HepG2 (cell line): ENCODE measurements at regions not wholly inside any gene's neighbourhood (a gene's known extent, or its start where the extent isn't known, plus 50 kb on each side); places are given as distances from the start of the nearest gene placed in this dataset.

Source experiments
- ATAC-seq: fragments of 200-7000 bp; cut with Tn5 transposase; 3 replicates; pipeline ENCODE4 v1.9.1; 2020; ENCODE audit warnings: mild to moderate bottlenecking, moderate library complexity
- BruUV-seq: library from RNA; stranded (reverse); fragments of 400-500 nt; replicated peaks from 2 replicates; lab custom pipeline; 2021; lab: Mats Ljungman, UMichigan
- CTCF ChIA-PET: fragments of 300-600 bp; formaldehyde crosslinking; extraction: SDS; loops from one replicate; lab custom pipeline; 2021; ENCODE audit warnings: low total read pairs, inconsistent platforms, low intra/inter-chr PET ratio; lab: Yijun Ruan, JAX
- POLR2A ChIA-PET: fragments of 350-600 bp; sonication (Branson Sonifier 250); formaldehyde crosslinking; loops from one replicate; lab custom pipeline; 2020; ENCODE audit warnings: antibody characterized with exemption, inconsistent platforms; lab: Yijun Ruan, JAX
- DNase-seq: peaks from one replicate; pipeline ENCODE4 v3.0.0-alpha.2; 2015; ENCODE audit warnings: low spot score
- FAIRE-seq: peaks from 3 replicates; lab custom pipeline; 2011; peaks lifted over from hg19 to GRCh38; lab: Jason Lieb, UNC
- H2AFZ ChIP-seq: one replicate; pipeline ENCODE4 v1.6.1; 2011; ENCODE audit warnings: low read length, inconsistent platforms
- H3K27ac ChIP-seq: fragments of 300-600 bp; 3 replicates; pipeline ENCODE4 v1.8.0; 2011; ENCODE audit warnings: mixed run types, mild to moderate bottlenecking, mixed read lengths, low read length, inconsistent platforms; ENCODE audit not compliant: insufficient read depth; ENCODE audit errors: extremely low read length
- H3K27me3 ChIP-seq, 2 experiments: fragments of 200-600 bp in 1 of 2; 2 replicates in 1 of 2; 3 replicates in 1 of 2; pipeline versions ENCODE4 v1.6.0 to v1.8.0; 2011; ENCODE audit warnings: low read length in 2 of 2, mild to moderate bottlenecking in 2 of 2, moderate library complexity in 2 of 2, inconsistent platforms in 1 of 2; ENCODE audit not compliant: insufficient read depth in 2 of 2, control insufficient read depth in 1 of 2
- H3K36me3 ChIP-seq, 2 experiments: fragments of 200-600 bp in 1 of 2; replicated peaks in 1 of 2; 2 replicates in 1 of 2; 3 replicates in 1 of 2; pipeline versions ENCODE4 v1.5.1 to v1.8.0; 2011; ENCODE audit warnings: low read length in 2 of 2, inconsistent platforms in 1 of 2; ENCODE audit not compliant: insufficient read depth in 2 of 2, control insufficient read depth in 1 of 2
- H3K4me1 ChIP-seq: 2 replicates; pipeline ENCODE4 v1.5.1; 2012; ENCODE audit warnings: low read length, inconsistent platforms; ENCODE audit not compliant: insufficient read depth
- H3K4me2 ChIP-seq: 2 replicates; pipeline ENCODE4 v1.6.0; 2011; ENCODE audit warnings: low read depth, low read length, inconsistent platforms
- H3K4me3 ChIP-seq, 3 experiments: fragments of 200-600 bp in 1 of 3; sonication (generic), shearing (Covaris generic) in 1 of 3; replicated peaks in 1 of 3; 2 replicates each; pipeline ENCODE4 v1.5.1; 2011 to 2016; ENCODE audit warnings: low read length in 3 of 3, inconsistent platforms in 2 of 3, low read depth in 2 of 3, mild to moderate bottlenecking in 2 of 3, control low read depth in 1 of 3, mixed read lengths in 1 of 3; ENCODE audit not compliant: insufficient read depth in 1 of 3
- H3K79me2 ChIP-seq: one replicate; pipeline ENCODE4 v1.6.1; 2011; ENCODE audit warnings: low read length, inconsistent platforms; ENCODE audit not compliant: insufficient read depth
- H3K9ac ChIP-seq: 2 replicates; pipeline ENCODE4 v1.6.0; 2011; ENCODE audit warnings: mild to moderate bottlenecking, low read depth, low read length, inconsistent platforms; ENCODE audit not compliant: insufficient read depth
- H3K9me3 ChIP-seq: 2 replicates; pipeline ENCODE4 v1.5.1; 2012; ENCODE audit warnings: mild to moderate bottlenecking, low read length
- H4K20me1 ChIP-seq: 2 replicates; pipeline ENCODE4 v1.6.0; 2011; ENCODE audit warnings: inconsistent platforms, mild to moderate bottlenecking, low read length, moderate library complexity; ENCODE audit not compliant: insufficient read depth
- AFF4 ChIP-seq: sonication (generic); formaldehyde crosslinking; IDR thresholded peaks from 2 replicates; pipeline ENCODE4 v1.4.0; 2020; ENCODE audit warnings: missing genetic modification reagents
- CHD2 ChIP-seq: IDR thresholded peaks from 2 replicates; pipeline ENCODE4 v1.6.1; 2011; ENCODE audit warnings: low read depth, low read length, improper control_type of control experiment
- MED8 ChIP-seq: sonication (generic); formaldehyde crosslinking; IDR thresholded peaks from 2 replicates; pipeline ENCODE4 v1.8.1; 2023; ENCODE audit warnings: mild to moderate bottlenecking, missing genetic modification reagents; ENCODE audit not compliant: insufficient replicate concordance
- NFIB ChIP-seq: sonication (generic); formaldehyde crosslinking; IDR thresholded peaks from 2 replicates; pipeline ENCODE4 v1.9.0; 2021; ENCODE audit warnings: missing genetic modification reagents, mild to moderate bottlenecking, borderline replicate concordance
- RFXAP ChIP-seq: sonication (generic); formaldehyde crosslinking; IDR thresholded peaks from 2 replicates; pipeline ENCODE4 v1.4.0; 2020; ENCODE audit warnings: missing genetic modification reagents, borderline replicate concordance
- ZFAT ChIP-seq: sonication (generic); formaldehyde crosslinking; conservative IDR thresholded peaks from 2 replicates; pipeline ENCODE4 v1.8.1; 2023; ENCODE audit warnings: missing genetic modification reagents, inconsistent platforms
- ZNF101 ChIP-seq: sonication (generic); formaldehyde crosslinking; IDR thresholded peaks from 2 replicates; pipeline ENCODE4 v1.4.0; 2020; ENCODE audit warnings: mild to moderate bottlenecking, low read depth, missing genetic modification reagents, borderline replicate concordance
- ZNF672 ChIP-seq: sonication (generic); formaldehyde crosslinking; IDR thresholded peaks from 2 replicates; pipeline ENCODE4 v1.8.1; 2022; ENCODE audit warnings: missing genetic modification reagents
- WGBS: methylation state at CpG from one replicate; pipeline ENCODE4 v1.1.6; 2017; ENCODE audit warnings: low lambda C conversion rate; 5-methylcytosine and 5-hydroxymethylcytosine counted together
- in situ Hi-C: cut with HindIII; loops from 2 replicates; pipeline ENCODE4 v1.10.0; 2017; ENCODE audit warnings: low pct_unique_long_range_greater_than_20kb; ENCODE audit not compliant: extremely low pct_ligation_motif_present
- intact Hi-C: fragments of 100-400 bp; cut with micrococcal nuclease; formaldehyde crosslinking; loops from one replicate; pipeline ENCODE4 v1.10.0; 2022; ENCODE audit not compliant: unreplicated experiment

DNA sequence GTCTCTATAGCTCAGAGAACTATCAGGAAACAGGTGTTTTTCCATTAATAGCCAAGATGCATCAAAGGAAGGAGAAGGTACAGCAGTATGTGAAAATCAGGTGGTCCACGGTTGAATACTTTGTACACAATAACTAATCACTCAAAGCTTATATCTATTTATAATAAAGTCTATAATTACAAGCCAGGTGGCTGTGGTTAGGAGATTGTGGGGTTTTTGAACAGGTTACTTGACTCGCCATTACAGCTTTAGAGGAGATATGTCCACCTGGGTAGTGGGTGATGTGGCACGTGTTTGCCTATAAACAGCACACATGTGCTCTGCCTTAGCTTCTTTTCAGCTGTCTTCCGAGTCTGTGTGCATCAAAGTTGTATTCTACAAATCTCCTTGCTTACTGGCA, 892.2 kb upstream of the ZEB2 start:
- no TSS peak for BruUV-seq
- in situ Hi-C loops (no loop called here), intact Hi-C loops (no loop called here)
- H2AFZ ChIP-seq = no peak overlapping the region
- CTCF ChIA-PET = no interaction called here
- H3K4me3 ChIP-seq = no peak overlapping the region
- H3K27me3 ChIP-seq = no peaks in the 10 kb centered on the region
- no peak for ATAC-seq
- POLR2A ChIA-PET = no interaction called here
- H3K9ac ChIP-seq = no peak overlapping the region
- FAIRE-seq = no peak
- H3K79me2 ChIP-seq = no peaks in the 10 kb centered on the region
- WGBS = 2% methylated on average over 4 of the region's 4 CpGs
- TF ChIP-seq ZNF101 (CRISPR knock-in tag) (no peak), RFXAP (CRISPR knock-in tag) (no peak), AFF4 (CRISPR knock-in tag) (no peak), MED8 (CRISPR knock-in tag) (no peak), NFIB (CRISPR knock-in tag) (no peak), CHD2 (no peak), ZNF672 (no peak), ZFAT (CRISPR knock-in tag) (no peak)
- H3K27ac ChIP-seq = no peak overlapping the region
- no peaks in the 10 kb centered on the region for H3K4me1 ChIP-seq
- H4K20me1 ChIP-seq = no peaks in the 10 kb centered on the region
- H3K4me2 ChIP-seq = no peak overlapping the region
- no peaks in the 10 kb centered on the region for H3K9me3 ChIP-seq
- DNase-seq = no peak
- H3K36me3 ChIP-seq = no peaks in the 10 kb centered on the region
